ENCODE measurements at regions not wholly inside any gene's neighbourhood (a gene's known extent, or its start where the extent isn't known, plus 50 kb on each side); places are given as distances from the start of the nearest gene placed in this dataset.

- ATAC-seq (ENCODE audit: low FRiP score): no peak
- no peak for DNase-seq (ENCODE audit: low spot score)
- no peak for TF ChIP-seq CTCF (IDR thresholded peaks at IDR 0.05)
Observed at GRCh38 chr15:61521953-61522352, 292.9 kb upstream of the RORA start.

- no peak for ATAC-seq (ENCODE audit: low FRiP score)
- no peak for DNase-seq (ENCODE audit: low spot score)
- no peak for TF ChIP-seq CTCF (IDR thresholded peaks at IDR 0.05)
Observed at GRCh38 chr15:61519296-61519695, 290.2 kb upstream of the RORA start.

GRCh38 chr15:61518191-61518950 is 289.3 kb upstream of the RORA start:
- ATAC-seq (ENCODE audit: low FRiP score) (no peak), DNase-seq (ENCODE audit: low spot score) (no peak)
- no peak for TF ChIP-seq CTCF (IDR thresholded peaks at IDR 0.05)

GRCh38 chr15:61517776-61518175 is 288.7 kb upstream of the RORA start:
- TF ChIP-seq CTCF (IDR thresholded peaks at IDR 0.05): no peak
- no peak for DNase-seq (ENCODE audit: low spot score)
- no peak for ATAC-seq (ENCODE audit: low FRiP score)

GRCh38 chr15:61517335-61517734 is 288.2 kb upstream of the RORA start:
- TF ChIP-seq CTCF (IDR thresholded peaks at IDR 0.05): no peak
- no peak for ATAC-seq (ENCODE audit: low FRiP score)

GRCh38 chr15:61511756-61512155 is 282.7 kb upstream of the RORA start:
- DNase-seq (ENCODE audit: low spot score) (no peak), ATAC-seq (ENCODE audit: low FRiP score) (no peak)
- TF ChIP-seq CTCF (IDR thresholded peaks at IDR 0.05): no peak

More at GRCh38 chr15:61517335-61517734, 288.2 kb upstream of the RORA start:
- DNase-seq (ENCODE audit: low spot score): no peak

GRCh38 chr15:61511089-61511488 is 282.0 kb upstream of the RORA start:
- TF ChIP-seq CTCF (IDR thresholded peaks at IDR 0.05): no peak
- no peak for ATAC-seq (ENCODE audit: low FRiP score)
- no peak for DNase-seq (ENCODE audit: low spot score)
